HG02885 (cell line): ENCODE measurements at regions not wholly inside any gene's neighbourhood (a gene's known extent, or its start where the extent isn't known, plus 50 kb on each side); places are given as distances from the start of the nearest gene placed in this dataset.

ENCODE experiments used
- ATAC-seq: cut with Tn5 transposase; IDR thresholded peaks from one replicate; pipeline ENCODE4 v1.9.1; 2021; ENCODE audit warnings: mild to moderate bottlenecking; ENCODE audit not compliant: unreplicated experiment, poor library complexity

GRCh38 chr2:234143896-234144295 is 93.4 kb downstream of the SPP2 start:
- ATAC-seq: no peak

- no peak for ATAC-seq
These were observed 92.0 kb downstream of the SPP2 start for GRCh38 chr2:234142530-234142929.

GRCh38 chr2:234139755-234140154 is 89.3 kb downstream of the SPP2 start:
- no peak for ATAC-seq

DNA sequence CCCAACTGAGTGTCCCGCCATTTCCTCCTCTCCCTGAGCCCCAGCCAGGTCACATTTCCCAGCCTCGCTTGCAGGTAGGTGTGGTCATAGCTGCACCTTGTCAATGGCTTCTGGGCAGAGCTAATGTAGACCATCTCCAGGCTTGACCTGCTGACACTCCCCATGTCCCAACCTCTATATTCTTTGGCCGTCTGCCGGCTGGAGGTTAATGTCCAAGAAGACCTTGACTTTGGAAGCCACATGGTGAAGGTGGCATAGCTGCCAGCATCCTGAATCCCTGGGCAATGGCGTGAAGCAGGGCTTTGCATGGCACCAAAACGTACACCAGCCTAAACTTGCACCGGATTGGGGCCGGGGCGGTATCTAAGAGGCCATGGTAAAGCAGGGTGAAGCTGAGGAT is 88.3 kb downstream of the SPP2 start:
- ATAC-seq: no peak

DNA sequence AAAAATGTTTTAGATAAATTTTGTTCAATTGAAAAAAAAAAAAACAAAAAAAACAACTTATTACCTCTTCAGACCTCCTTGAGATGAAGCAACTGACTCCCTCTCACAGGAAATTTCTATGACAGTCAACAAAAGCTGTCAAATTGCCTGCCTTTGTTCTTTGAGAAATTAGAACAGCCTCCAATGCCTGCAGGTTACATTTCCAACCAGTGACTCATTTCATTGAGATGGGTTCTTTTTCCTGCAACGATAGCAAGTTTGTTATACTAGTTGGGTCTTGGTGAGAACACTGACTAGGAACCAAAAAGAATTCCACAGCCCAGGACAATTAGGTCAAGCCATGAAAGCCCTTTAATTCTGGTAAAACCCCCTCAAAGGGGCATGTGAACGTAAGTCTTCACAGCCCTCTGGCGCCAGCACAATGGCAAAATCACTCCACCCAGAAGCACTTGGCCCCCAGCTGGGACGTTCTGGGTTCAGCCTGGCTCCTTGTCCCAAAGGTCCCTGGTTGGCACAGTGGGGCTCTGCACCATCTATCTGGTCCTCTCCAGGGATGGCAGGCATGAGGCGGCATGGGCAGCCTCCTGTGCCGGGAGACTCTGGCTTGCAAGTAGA is 87.0 kb downstream of the SPP2 start:
- no peak for ATAC-seq

GRCh38 chr2:234136461-234136860 is 86.0 kb downstream of the SPP2 start:
- ATAC-seq: no peak

DNA sequence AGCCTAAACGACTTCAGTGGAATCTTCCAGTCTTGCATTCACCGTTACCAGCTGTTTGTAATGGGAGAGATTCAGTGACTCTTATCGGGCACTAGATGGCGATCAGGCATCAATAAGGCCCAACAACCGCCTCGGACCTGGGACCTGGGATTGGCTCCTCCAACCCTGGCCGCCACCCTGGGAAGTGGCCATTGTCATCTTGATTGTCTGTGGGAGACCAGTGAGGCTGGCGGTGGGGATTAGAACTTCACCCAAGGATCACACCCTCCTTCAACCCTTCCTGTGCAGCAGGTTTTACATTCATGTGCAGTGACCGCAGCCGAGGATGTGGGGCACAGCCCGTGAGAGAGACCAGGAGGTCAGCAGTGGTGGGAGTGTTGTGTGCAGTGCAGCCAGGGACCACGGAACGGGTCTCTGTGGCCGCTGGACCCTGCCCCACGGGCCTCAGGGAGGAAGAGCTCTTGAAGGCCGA is 85.3 kb downstream of the SPP2 start:
- no peak for ATAC-seq

DNA sequence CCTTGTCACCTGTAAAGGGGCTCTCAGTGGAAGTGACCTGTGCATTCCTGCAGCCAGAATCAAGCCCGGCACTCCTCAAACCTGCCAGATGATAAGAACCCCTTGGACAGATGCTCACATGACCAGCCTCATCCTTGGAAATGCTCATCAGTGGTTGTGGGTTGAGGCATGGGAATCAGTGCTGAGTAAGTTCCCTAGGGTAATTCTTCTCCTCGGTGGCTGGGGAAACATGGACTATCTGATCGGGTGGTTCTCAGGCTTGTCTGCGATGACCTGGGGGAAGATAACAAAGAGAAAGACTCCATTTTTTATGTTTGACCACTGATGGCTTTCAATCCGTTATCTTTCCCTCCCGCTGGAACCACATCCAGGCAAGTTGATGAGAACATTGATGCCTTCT is 84.0 kb downstream of the SPP2 start:
- ATAC-seq: no peak

- no peak for ATAC-seq
These were observed 82.5 kb downstream of the SPP2 start for GRCh38 chr2:234133004-234133403.

DNA sequence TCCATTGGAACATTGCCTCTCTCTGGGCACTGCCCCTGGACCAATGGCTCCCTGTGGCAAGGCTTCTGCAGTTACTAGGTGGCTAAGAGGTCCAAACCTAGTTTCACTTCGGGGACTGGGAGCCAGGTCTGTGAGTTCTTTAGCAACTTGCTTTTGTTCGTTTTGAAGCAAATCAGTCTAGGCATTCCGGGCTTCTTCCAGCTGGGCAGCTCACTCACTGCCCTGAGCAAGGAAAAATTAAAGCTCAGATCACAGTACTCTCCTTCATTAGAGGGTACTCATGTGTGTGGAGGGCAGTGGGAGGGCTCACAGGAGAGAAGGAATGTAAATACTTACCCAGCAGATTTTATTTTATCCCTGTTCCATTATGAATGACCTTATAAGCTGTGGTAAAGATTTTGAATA is 80.3 kb downstream of the SPP2 start:
- no peak for ATAC-seq

GRCh38 chr2:234128606-234129005 is 78.1 kb downstream of the SPP2 start:
- no peak for ATAC-seq
